WTC11 (cell line): ENCODE measurements at regions not wholly inside any gene's neighbourhood (a gene's known extent, or its start where the extent isn't known, plus 50 kb on each side); places are given as distances from the start of the nearest gene placed in this dataset.

Source experiments
- ATAC-seq: fragments of 200-7000 bp; cut with Tn5 transposase; 2 replicates; pipeline ENCODE4 v1.10.0; 2021; ENCODE audit warnings: mild to moderate bottlenecking, moderate library complexity
- CTCF ChIA-PET: fragments of 300-600 bp; sonication (Branson Sonifier 250); formaldehyde crosslinking; loops from one replicate; lab custom pipeline; 2021; ENCODE audit warnings: antibody characterized with exemption; lab: Charles Lee
- POLR2A ChIA-PET: fragments of 350-600 bp; sonication (Branson Sonifier 250); formaldehyde crosslinking; loops from one replicate; lab custom pipeline; 2021; ENCODE audit warnings: antibody characterized with exemption; lab: Charles Lee
- DNase-seq: peaks from one replicate; pipeline ENCODE4 v3.0.0; 2021; ENCODE audit warnings: low spot score
- H3K27ac Mint-ChIP-seq: 2 replicates; pipeline ENCODE4 v1.8.0; 2021; ENCODE audit warnings: mixed read lengths
- H3K27me3 Mint-ChIP-seq: 2 replicates; pipeline ENCODE4 v1.8.0; 2021; ENCODE audit warnings: low read depth, mild to moderate bottlenecking, moderate library complexity, mixed read lengths
- H3K36me3 Mint-ChIP-seq: 2 replicates; pipeline ENCODE4 v1.8.0; 2021; ENCODE audit warnings: mixed read lengths
- H3K4me1 Mint-ChIP-seq: 2 replicates; pipeline ENCODE4 v1.8.0; 2022; ENCODE audit warnings: mixed read lengths
- H3K4me3 Mint-ChIP-seq: 2 replicates; pipeline ENCODE4 v1.8.0; 2021; ENCODE audit warnings: mild to moderate bottlenecking, moderate library complexity, mixed read lengths
- H3K9me3 Mint-ChIP-seq: 2 replicates; pipeline ENCODE4 v1.8.0; 2021; ENCODE audit warnings: mixed read lengths
- FOXJ3 ChIP-seq: sonication (generic); formaldehyde crosslinking; IDR thresholded peaks from 2 replicates; pipeline ENCODE4 v1.9.0; 2021; ENCODE audit warnings: missing genetic modification reagents, mild to moderate bottlenecking, borderline replicate concordance
- FOXP1 ChIP-seq: sonication (generic); formaldehyde crosslinking; IDR thresholded peaks from 2 replicates; pipeline ENCODE4 v1.8.0; 2022; ENCODE audit warnings: missing genetic modification reagents, mild to moderate bottlenecking, moderate library complexity, borderline replicate concordance
- JUN ChIP-seq: sonication (generic); formaldehyde crosslinking; IDR thresholded peaks from 2 replicates; pipeline ENCODE4 v1.8.0; 2023; ENCODE audit warnings: mild to moderate bottlenecking, missing genetic modification reagents
- NR3C1 ChIP-seq: sonication (generic); formaldehyde crosslinking; conservative IDR thresholded peaks from 2 replicates; pipeline ENCODE4 v1.8.1; 2023; ENCODE audit warnings: low read depth, mild to moderate bottlenecking, missing genetic modification reagents
- RELA ChIP-seq: sonication (generic); formaldehyde crosslinking; IDR thresholded peaks from 2 replicates; pipeline ENCODE4 v1.8.1; 2022; ENCODE audit warnings: missing genetic modification reagents, mild to moderate bottlenecking, borderline replicate concordance
- ZNF138 ChIP-seq: sonication (generic); formaldehyde crosslinking; conservative IDR thresholded peaks from 2 replicates; pipeline ENCODE4 v1.8.1; 2022; ENCODE audit warnings: mild to moderate bottlenecking, moderate library complexity, missing genetic modification reagents
- TF ChIP-seq, protein P1 (sequence below): sonication (generic); formaldehyde crosslinking; IDR thresholded peaks from 2 replicates; pipeline ENCODE4 v1.8.0; 2023; ENCODE audit warnings: missing genetic modification reagents
- TF ChIP-seq, protein P2 (sequence below): sonication (generic); formaldehyde crosslinking; IDR thresholded peaks from 2 replicates; pipeline ENCODE4 v1.8.1; 2023; ENCODE audit warnings: mild to moderate bottlenecking, missing genetic modification reagents, moderate library complexity
- TF ChIP-seq, protein P3 (sequence below): fragments of 250-450 bp; sonication (Bioruptor Pico); IDR thresholded peaks from 2 replicates; pipeline ENCODE4 v2.1.2; 2022; ENCODE audit warnings: mild to moderate bottlenecking, moderate library complexity
- TF ChIP-seq, protein P4 (sequence below): sonication (generic); formaldehyde crosslinking; conservative IDR thresholded peaks from 2 replicates; pipeline ENCODE4 v1.8.1; 2023; ENCODE audit warnings: mild to moderate bottlenecking, low read depth, missing genetic modification reagents, moderate library complexity
- TF ChIP-seq, protein P5 (sequence below): sonication (generic); formaldehyde crosslinking; IDR thresholded peaks from 2 replicates; pipeline ENCODE4 v1.8.1; 2023; ENCODE audit warnings: mild to moderate bottlenecking, moderate library complexity, missing genetic modification reagents
- TF ChIP-seq, protein P6 (sequence below): fragments of 250-450 bp; sonication (Bioruptor Pico); IDR thresholded peaks from 2 replicates; pipeline ENCODE4 v1.9.0; 2021; ENCODE audit warnings: mild to moderate bottlenecking
- TF ChIP-seq, protein P7 (sequence below): fragments of 250-450 bp; sonication (Bioruptor Pico); IDR thresholded peaks from 2 replicates; pipeline ENCODE4 v1.9.0; 2021; ENCODE audit warnings: mild to moderate bottlenecking
- TF ChIP-seq, protein P8 (sequence below): sonication (generic); formaldehyde crosslinking; IDR thresholded peaks from 2 replicates; pipeline ENCODE4 v1.8.0; 2022; ENCODE audit warnings: missing genetic modification reagents
- TF ChIP-seq, protein P9 (sequence below): sonication (generic); formaldehyde crosslinking; IDR thresholded peaks from 2 replicates; pipeline ENCODE4 v1.8.0; 2022; ENCODE audit warnings: mild to moderate bottlenecking, missing genetic modification reagents

DNA sequence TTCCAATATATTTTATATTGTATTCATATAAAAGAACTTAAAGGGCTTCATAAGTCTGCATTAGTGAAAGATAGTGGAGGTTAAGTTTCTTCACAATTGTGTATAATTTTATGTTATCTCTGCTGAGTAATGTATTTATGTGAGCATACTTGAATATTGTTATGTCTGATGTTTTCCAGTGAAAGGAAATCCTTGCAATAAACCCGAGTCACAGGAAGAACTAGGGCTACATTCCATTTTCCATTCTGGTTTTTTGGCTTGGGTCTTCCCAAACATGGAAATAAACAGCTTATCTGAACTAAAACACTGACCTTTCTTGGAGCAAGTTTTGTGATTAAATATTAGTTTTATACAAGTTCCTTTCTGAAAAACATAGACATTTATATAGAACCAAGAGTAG, 231.3 kb upstream of the GPRIN3 start:
- Mint-ChIP-seq H3K9me3 (no peaks in the 10 kb centered on the region), H3K36me3 (no peaks in the 10 kb centered on the region), H3K27ac (no peak overlapping the region), H3K4me3 (no peak overlapping the region), H3K4me1 (peaks cover 9% of the 10 kb centered on the region), H3K27me3 (no peaks in the 10 kb centered on the region)
- ChIA-PET POLR2A (no interaction called here), CTCF (no interaction called here)
- TF ChIP-seq, protein P1, sequence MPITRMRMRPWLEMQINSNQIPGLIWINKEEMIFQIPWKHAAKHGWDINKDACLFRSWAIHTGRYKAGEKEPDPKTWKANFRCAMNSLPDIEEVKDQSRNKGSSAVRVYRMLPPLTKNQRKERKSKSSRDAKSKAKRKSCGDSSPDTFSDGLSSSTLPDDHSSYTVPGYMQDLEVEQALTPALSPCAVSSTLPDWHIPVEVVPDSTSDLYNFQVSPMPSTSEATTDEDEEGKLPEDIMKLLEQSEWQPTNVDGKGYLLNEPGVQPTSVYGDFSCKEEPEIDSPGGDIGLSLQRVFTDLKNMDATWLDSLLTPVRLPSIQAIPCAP (CRISPR knock-in tag) = no peak
- TF ChIP-seq, protein P2, sequence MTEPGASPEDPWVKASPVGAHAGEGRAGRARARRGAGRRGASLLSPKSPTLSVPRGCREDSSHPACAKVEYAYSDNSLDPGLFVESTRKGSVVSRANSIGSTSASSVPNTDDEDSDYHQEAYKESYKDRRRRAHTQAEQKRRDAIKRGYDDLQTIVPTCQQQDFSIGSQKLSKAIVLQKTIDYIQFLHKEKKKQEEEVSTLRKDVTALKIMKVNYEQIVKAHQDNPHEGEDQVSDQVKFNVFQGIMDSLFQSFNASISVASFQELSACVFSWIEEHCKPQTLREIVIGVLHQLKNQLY (CRISPR knock-in tag) = no peak
- TF ChIP-seq, protein P3, sequence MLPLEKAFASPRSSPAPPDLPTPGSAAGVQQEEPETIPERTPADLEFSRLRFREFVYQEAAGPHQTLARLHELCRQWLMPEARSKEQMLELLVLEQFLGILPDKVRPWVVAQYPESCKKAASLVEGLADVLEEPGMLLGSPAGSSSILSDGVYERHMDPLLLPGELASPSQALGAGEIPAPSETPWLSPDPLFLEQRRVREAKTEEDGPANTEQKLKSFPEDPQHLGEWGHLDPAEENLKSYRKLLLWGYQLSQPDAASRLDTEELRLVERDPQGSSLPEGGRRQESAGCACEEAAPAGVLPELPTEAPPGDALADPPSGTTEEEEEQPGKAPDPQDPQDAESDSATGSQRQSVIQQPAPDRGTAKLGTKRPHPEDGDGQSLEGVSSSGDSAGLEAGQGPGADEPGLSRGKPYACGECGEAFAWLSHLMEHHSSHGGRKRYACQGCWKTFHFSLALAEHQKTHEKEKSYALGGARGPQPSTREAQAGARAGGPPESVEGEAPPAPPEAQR (CRISPR knock-in tag) = no peak
- TF ChIP-seq, protein P4, sequence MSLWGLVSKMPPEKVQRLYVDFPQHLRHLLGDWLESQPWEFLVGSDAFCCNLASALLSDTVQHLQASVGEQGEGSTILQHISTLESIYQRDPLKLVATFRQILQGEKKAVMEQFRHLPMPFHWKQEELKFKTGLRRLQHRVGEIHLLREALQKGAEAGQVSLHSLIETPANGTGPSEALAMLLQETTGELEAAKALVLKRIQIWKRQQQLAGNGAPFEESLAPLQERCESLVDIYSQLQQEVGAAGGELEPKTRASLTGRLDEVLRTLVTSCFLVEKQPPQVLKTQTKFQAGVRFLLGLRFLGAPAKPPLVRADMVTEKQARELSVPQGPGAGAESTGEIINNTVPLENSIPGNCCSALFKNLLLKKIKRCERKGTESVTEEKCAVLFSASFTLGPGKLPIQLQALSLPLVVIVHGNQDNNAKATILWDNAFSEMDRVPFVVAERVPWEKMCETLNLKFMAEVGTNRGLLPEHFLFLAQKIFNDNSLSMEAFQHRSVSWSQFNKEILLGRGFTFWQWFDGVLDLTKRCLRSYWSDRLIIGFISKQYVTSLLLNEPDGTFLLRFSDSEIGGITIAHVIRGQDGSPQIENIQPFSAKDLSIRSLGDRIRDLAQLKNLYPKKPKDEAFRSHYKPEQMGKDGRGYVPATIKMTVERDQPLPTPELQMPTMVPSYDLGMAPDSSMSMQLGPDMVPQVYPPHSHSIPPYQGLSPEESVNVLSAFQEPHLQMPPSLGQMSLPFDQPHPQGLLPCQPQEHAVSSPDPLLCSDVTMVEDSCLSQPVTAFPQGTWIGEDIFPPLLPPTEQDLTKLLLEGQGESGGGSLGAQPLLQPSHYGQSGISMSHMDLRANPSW = no peak
- TF ChIP-seq JUN (no peak), FOXP1 (CRISPR knock-in tag) (no peak), NR3C1 (no peak)
- TF ChIP-seq, protein P5, sequence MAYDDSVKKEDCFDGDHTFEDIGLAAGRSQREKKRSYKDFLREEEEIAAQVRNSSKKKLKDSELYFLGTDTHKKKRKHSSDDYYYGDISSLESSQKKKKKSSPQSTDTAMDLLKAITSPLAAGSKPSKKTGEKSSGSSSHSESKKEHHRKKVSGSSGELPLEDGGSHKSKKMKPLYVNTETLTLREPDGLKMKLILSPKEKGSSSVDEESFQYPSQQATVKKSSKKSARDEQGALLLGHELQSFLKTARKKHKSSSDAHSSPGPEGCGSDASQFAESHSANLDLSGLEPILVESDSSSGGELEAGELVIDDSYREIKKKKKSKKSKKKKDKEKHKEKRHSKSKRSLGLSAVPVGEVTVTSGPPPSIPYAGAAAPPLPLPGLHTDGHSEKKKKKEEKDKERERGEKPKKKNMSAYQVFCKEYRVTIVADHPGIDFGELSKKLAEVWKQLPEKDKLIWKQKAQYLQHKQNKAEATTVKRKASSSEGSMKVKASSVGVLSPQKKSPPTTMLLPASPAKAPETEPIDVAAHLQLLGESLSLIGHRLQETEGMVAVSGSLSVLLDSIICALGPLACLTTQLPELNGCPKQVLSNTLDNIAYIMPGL (CRISPR knock-in tag) = no peak
- TF ChIP-seq, protein P6, sequence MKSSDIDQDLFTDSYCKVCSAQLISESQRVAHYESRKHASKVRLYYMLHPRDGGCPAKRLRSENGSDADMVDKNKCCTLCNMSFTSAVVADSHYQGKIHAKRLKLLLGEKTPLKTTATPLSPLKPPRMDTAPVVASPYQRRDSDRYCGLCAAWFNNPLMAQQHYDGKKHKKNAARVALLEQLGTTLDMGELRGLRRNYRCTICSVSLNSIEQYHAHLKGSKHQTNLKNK (CRISPR knock-in tag) = no peak
- DNase-seq = no peak
- ATAC-seq = no peak

DNA sequence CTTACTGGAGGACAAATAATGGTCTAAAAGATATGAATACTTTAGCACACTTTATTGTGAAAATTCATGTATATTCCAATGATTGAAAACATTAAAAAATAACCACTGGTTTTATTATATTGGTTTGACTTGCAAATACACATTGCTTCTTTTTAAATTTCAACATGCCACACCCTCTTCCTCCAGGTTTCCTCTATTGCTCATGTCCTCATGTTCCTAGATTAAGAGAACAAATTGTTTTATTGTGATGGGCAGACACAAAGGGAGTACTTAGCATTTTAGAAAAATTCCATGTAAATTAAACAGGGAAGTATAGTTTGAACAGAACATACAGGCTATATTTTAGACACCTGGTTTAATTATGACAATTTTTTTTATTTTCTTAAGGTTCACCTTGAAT, 230.6 kb upstream of the GPRIN3 start:
- H3K9me3 Mint-ChIP-seq = no peaks in the 10 kb centered on the region
- H3K36me3 Mint-ChIP-seq = no peaks in the 10 kb centered on the region
- TF ChIP-seq, protein P7, sequence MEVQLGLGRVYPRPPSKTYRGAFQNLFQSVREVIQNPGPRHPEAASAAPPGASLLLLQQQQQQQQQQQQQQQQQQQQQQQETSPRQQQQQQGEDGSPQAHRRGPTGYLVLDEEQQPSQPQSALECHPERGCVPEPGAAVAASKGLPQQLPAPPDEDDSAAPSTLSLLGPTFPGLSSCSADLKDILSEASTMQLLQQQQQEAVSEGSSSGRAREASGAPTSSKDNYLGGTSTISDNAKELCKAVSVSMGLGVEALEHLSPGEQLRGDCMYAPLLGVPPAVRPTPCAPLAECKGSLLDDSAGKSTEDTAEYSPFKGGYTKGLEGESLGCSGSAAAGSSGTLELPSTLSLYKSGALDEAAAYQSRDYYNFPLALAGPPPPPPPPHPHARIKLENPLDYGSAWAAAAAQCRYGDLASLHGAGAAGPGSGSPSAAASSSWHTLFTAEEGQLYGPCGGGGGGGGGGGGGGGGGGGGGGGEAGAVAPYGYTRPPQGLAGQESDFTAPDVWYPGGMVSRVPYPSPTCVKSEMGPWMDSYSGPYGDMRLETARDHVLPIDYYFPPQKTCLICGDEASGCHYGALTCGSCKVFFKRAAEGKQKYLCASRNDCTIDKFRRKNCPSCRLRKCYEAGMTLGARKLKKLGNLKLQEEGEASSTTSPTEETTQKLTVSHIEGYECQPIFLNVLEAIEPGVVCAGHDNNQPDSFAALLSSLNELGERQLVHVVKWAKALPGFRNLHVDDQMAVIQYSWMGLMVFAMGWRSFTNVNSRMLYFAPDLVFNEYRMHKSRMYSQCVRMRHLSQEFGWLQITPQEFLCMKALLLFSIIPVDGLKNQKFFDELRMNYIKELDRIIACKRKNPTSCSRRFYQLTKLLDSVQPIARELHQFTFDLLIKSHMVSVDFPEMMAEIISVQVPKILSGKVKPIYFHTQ (CRISPR knock-in tag) = no peak
- TF ChIP-seq ZNF138 (no peak), NR3C1 (no peak), RELA (CRISPR knock-in tag) (no peak), FOXJ3 (CRISPR knock-in tag) (no peak)
- TF ChIP-seq, protein P8, sequence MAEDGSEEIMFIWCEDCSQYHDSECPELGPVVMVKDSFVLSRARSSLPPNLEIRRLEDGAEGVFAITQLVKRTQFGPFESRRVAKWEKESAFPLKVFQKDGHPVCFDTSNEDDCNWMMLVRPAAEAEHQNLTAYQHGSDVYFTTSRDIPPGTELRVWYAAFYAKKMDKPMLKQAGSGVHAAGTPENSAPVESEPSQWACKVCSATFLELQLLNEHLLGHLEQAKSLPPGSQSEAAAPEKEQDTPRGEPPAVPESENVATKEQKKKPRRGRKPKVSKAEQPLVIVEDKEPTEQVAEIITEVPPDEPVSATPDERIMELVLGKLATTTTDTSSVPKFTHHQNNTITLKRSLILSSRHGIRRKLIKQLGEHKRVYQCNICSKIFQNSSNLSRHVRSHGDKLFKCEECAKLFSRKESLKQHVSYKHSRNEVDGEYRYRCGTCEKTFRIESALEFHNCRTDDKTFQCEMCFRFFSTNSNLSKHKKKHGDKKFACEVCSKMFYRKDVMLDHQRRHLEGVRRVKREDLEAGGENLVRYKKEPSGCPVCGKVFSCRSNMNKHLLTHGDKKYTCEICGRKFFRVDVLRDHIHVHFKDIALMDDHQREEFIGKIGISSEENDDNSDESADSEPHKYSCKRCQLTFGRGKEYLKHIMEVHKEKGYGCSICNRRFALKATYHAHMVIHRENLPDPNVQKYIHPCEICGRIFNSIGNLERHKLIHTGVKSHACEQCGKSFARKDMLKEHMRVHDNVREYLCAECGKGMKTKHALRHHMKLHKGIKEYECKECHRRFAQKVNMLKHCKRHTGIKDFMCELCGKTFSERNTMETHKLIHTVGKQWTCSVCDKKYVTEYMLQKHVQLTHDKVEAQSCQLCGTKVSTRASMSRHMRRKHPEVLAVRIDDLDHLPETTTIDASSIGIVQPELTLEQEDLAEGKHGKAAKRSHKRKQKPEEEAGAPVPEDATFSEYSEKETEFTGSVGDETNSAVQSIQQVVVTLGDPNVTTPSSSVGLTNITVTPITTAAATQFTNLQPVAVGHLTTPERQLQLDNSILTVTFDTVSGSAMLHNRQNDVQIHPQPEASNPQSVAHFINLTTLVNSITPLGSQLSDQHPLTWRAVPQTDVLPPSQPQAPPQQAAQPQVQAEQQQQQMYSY (CRISPR knock-in tag) = no peak
- TF ChIP-seq, protein P9, sequence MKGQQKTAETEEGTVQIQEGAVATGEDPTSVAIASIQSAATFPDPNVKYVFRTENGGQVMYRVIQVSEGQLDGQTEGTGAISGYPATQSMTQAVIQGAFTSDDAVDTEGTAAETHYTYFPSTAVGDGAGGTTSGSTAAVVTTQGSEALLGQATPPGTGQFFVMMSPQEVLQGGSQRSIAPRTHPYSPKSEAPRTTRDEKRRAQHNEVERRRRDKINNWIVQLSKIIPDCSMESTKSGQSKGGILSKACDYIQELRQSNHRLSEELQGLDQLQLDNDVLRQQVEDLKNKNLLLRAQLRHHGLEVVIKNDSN (CRISPR knock-in tag) = no peak
- TF ChIP-seq, all 79 proteins: peak for 0
- no peak overlapping the region for H3K4me3 Mint-ChIP-seq
- ChIA-PET POLR2A (no interaction called here), CTCF (no interaction called here)
- H3K4me1 Mint-ChIP-seq = peaks cover 9% of the 10 kb centered on the region
- no peak overlapping the region for H3K27ac Mint-ChIP-seq
- no peak for DNase-seq
- ATAC-seq = no peak
- no peaks in the 10 kb centered on the region for H3K27me3 Mint-ChIP-seq
